Panc1 (cell line): ENCODE measurements at regions not wholly inside any gene's neighbourhood (a gene's known extent, or its start where the extent isn't known, plus 50 kb on each side); places are given as distances from the start of the nearest gene placed in this dataset.

Experiments
- ATAC-seq: fragments of 200-7000 bp; cut with Tn5 transposase; 2 replicates; pipeline ENCODE4 v1.9.1; 2020; ENCODE audit warnings: mild to moderate bottlenecking, moderate library complexity
- BruUV-seq: library from RNA; stranded (reverse); fragments of 400-500 nt; replicated peaks from 2 replicates; lab custom pipeline; 2021; lab: Mats Ljungman, UMichigan
- CTCF ChIA-PET: fragments of 300-600 bp; sonication (Branson Sonifier 250); formaldehyde crosslinking; loops from one replicate; lab custom pipeline; 2022; ENCODE audit warnings: antibody characterized with exemption; lab: Charles Lee
- POLR2A ChIA-PET: fragments of 300-600 bp; sonication (Branson Sonifier 250); formaldehyde crosslinking; loops from one replicate; lab custom pipeline; 2022; ENCODE audit warnings: antibody characterized with exemption; lab: Charles Lee
- DNase-seq: peaks from one replicate; pipeline ENCODE4 v3.0.0-alpha.2; 2010; ENCODE audit warnings: low read depth, low spot score
- H3K27ac ChIP-seq: 2 replicates; pipeline ENCODE4 v1.5.1; 2011; ENCODE audit warnings: mild to moderate bottlenecking, low read length, inconsistent platforms
- H3K27me3 ChIP-seq: fragments of 200-500 bp; sonication (Bioruptor generic); 2 replicates; pipeline ENCODE4 v1.6.0; 2014; ENCODE audit warnings: low read length, inconsistent platforms; ENCODE audit not compliant: control insufficient read depth, insufficient read depth
- H3K36me3 ChIP-seq: fragments of 200-500 bp; sonication (Bioruptor generic); 2 replicates; pipeline ENCODE4 v1.5.1; 2014; ENCODE audit warnings: inconsistent platforms, mild to moderate bottlenecking, low read length, moderate library complexity; ENCODE audit not compliant: control insufficient read depth, insufficient read depth
- H3K4me1 ChIP-seq: 2 replicates; pipeline ENCODE4 v1.5.1; 2011; ENCODE audit warnings: inconsistent platforms, mild to moderate bottlenecking, low read length, moderate library complexity; ENCODE audit not compliant: control insufficient read depth, insufficient read depth
- H3K4me3 ChIP-seq, 2 experiments: 2 replicates each; pipeline ENCODE4 v1.5.1; 2011 to 2012; ENCODE audit warnings: low read depth in 2 of 2, low read length in 2 of 2, mild to moderate bottlenecking in 2 of 2, inconsistent platforms in 1 of 2, moderate library complexity in 1 of 2
- H3K9me3 ChIP-seq: fragments of 200-500 bp; sonication (Bioruptor generic); 2 replicates; pipeline ENCODE4 v1.5.1; 2014; ENCODE audit warnings: low read depth, mild to moderate bottlenecking, inconsistent platforms, low read length, moderate library complexity; ENCODE audit not compliant: control insufficient read depth, insufficient read depth
- POLR2AphosphoS5 ChIP-seq: IDR thresholded peaks from 2 replicates; pipeline ENCODE4 v1.6.1; 2012; ENCODE audit warnings: mild to moderate bottlenecking, low read depth, low read length, moderate library complexity
- SIN3A ChIP-seq: IDR thresholded peaks from 2 replicates; pipeline ENCODE4 v1.6.1; 2012; ENCODE audit warnings: low read depth, mild to moderate bottlenecking, low read length, moderate library complexity, borderline replicate concordance; ENCODE audit not compliant: insufficient read depth
- TCF7L2 ChIP-seq: IDR thresholded peaks from 2 replicates; pipeline ENCODE4 v1.6.1; 2011; ENCODE audit warnings: mild to moderate bottlenecking, low read depth, low read length, inconsistent platforms
- in situ Hi-C: cut with HindIII; loops from 2 replicates; pipeline ENCODE4 v1.10.0; 2016; ENCODE audit warnings: low sequenced_read_pairs, low pct_unique_long_range_greater_than_20kb
- intact Hi-C: fragments of 100-400 bp; cut with micrococcal nuclease; formaldehyde crosslinking; loops from one replicate; pipeline ENCODE4 v1.10.0; 2022; ENCODE audit not compliant: unreplicated experiment
- TF ChIP-seq, protein P1 (sequence below), 2 experiments: IDR thresholded peaks; 2 replicates each; pipeline ENCODE4 v1.6.1; 2011 to 2012; ENCODE audit warnings: low read depth in 2 of 2, control low read depth in 1 of 2, low read length in 1 of 2, mild to moderate bottlenecking in 1 of 2, moderate library complexity in 1 of 2; ENCODE audit not compliant: insufficient read depth in 1 of 2
- TF ChIP-seq, protein P2 (sequence below): fragments of 450-650 bp; IDR thresholded peaks from 2 replicates; pipeline ENCODE4 v1.5.1; 2017; ENCODE audit warnings: mild to moderate bottlenecking

DNA sequence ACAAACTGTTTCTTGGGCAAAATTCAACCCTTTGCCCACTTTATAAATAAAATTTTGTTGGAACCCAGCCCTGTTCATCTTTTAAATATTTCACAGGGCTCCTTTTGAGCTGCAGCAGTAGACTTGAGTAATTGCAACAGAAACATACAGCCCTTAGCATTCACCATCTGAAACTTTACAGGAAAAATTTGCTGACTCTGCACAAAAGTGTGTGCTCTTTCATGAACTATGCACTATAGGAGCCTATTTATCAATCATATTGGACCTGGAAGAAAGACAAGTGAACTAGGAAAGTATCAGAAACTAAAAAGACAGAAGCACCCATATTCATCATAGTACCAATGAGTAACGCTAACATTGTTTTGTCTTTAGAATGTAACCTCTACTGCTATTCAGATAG is 406.9 kb upstream of the SLC10A2 start:
- POLR2A ChIA-PET = no interaction called here
- in situ Hi-C loops = no loop called here

DNA sequence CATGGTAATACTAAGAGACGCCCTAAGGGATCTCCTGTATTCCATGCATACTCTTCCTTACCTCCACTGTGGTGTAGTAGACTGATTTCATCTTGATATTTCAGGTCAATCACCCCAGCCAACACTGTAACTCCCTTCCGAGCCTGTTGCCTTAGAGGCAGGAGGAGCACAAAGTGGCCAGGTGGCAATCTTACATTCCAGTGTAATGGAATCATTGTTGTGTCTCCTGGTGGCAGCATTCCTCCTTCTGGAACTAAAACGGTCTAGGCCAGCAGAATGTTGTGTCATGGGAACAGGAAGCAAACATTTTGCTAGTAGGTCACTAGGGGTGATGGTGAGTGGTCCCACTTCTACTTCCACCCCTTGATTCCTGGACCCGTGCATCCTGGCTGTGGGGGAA is 405.7 kb upstream of the SLC10A2 start:
- BruUV-seq = no TSS peak
- Histone ChIP-seq H3K9me3 (no peaks in the 10 kb centered on the region), H3K27ac (no peak overlapping the region), H3K27me3 (no peaks in the 10 kb centered on the region), H3K4me3 (no peak overlapping the region), H3K36me3 (no peaks in the 10 kb centered on the region), H3K4me1 (no peaks in the 10 kb centered on the region)
- ATAC-seq (no peak), DNase-seq (no peak)
- ChIA-PET POLR2A (no interaction called here), CTCF (no interaction called here)
- no peak for TF ChIP-seq POLR2AphosphoS5
- TF ChIP-seq, protein P1, sequence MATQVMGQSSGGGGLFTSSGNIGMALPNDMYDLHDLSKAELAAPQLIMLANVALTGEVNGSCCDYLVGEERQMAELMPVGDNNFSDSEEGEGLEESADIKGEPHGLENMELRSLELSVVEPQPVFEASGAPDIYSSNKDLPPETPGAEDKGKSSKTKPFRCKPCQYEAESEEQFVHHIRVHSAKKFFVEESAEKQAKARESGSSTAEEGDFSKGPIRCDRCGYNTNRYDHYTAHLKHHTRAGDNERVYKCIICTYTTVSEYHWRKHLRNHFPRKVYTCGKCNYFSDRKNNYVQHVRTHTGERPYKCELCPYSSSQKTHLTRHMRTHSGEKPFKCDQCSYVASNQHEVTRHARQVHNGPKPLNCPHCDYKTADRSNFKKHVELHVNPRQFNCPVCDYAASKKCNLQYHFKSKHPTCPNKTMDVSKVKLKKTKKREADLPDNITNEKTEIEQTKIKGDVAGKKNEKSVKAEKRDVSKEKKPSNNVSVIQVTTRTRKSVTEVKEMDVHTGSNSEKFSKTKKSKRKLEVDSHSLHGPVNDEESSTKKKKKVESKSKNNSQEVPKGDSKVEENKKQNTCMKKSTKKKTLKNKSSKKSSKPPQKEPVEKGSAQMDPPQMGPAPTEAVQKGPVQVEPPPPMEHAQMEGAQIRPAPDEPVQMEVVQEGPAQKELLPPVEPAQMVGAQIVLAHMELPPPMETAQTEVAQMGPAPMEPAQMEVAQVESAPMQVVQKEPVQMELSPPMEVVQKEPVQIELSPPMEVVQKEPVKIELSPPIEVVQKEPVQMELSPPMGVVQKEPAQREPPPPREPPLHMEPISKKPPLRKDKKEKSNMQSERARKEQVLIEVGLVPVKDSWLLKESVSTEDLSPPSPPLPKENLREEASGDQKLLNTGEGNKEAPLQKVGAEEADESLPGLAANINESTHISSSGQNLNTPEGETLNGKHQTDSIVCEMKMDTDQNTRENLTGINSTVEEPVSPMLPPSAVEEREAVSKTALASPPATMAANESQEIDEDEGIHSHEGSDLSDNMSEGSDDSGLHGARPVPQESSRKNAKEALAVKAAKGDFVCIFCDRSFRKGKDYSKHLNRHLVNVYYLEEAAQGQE (IDR thresholded peaks at IDR 0.05; ENCODE audit: insufficient read depth in 1 of 2, low read depth in 2 of 2, low read length in 1 of 2) = no peak
- TF ChIP-seq TCF7L2 = no peak
- TF ChIP-seq, protein P2, sequence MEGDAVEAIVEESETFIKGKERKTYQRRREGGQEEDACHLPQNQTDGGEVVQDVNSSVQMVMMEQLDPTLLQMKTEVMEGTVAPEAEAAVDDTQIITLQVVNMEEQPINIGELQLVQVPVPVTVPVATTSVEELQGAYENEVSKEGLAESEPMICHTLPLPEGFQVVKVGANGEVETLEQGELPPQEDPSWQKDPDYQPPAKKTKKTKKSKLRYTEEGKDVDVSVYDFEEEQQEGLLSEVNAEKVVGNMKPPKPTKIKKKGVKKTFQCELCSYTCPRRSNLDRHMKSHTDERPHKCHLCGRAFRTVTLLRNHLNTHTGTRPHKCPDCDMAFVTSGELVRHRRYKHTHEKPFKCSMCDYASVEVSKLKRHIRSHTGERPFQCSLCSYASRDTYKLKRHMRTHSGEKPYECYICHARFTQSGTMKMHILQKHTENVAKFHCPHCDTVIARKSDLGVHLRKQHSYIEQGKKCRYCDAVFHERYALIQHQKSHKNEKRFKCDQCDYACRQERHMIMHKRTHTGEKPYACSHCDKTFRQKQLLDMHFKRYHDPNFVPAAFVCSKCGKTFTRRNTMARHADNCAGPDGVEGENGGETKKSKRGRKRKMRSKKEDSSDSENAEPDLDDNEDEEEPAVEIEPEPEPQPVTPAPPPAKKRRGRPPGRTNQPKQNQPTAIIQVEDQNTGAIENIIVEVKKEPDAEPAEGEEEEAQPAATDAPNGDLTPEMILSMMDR = no peak
- no peak for TF ChIP-seq SIN3A
- in situ Hi-C loops = no loop called here
- intact Hi-C loops = no loop called here

More for the DNA sequence above, 406.9 kb upstream of the SLC10A2 start:
- DNase-seq (no peak), ATAC-seq (no peak)
- TF ChIP-seq TCF7L2 (no peak), SIN3A (no peak), POLR2AphosphoS5 (no peak)
- TF ChIP-seq, protein P2 = no peak
- TF ChIP-seq, protein P1 (IDR thresholded peaks at IDR 0.05; ENCODE audit: insufficient read depth in 1 of 2, low read depth in 2 of 2, low read length in 1 of 2) = no peak
- no TSS peak for BruUV-seq
- CTCF ChIA-PET = no interaction called here
- intact Hi-C loops = no loop called here
- Histone ChIP-seq H3K27me3 (no peaks in the 10 kb centered on the region), H3K4me3 (no peak overlapping the region), H3K4me1 (no peaks in the 10 kb centered on the region), H3K36me3 (no peaks in the 10 kb centered on the region), H3K9me3 (no peaks in the 10 kb centered on the region), H3K27ac (no peak overlapping the region)
